Ishikawa (cell line): ENCODE measurements at regions not wholly inside any gene's neighbourhood (a gene's known extent, or its start where the extent isn't known, plus 50 kb on each side); places are given as distances from the start of the nearest gene placed in this dataset.

Experiments
- CEBPB ChIP-seq: IDR thresholded peaks from 2 replicates; pipeline ENCODE4 v1.6.1; 2012
- CREB1 ChIP-seq: IDR thresholded peaks from 2 replicates; pipeline ENCODE4 v1.6.1; 2012; ENCODE audit warnings: low read depth
- EGR1 ChIP-seq: IDR thresholded peaks from 2 replicates; pipeline ENCODE4 v1.6.1; 2012
- EP300 ChIP-seq: IDR thresholded peaks from 2 replicates; pipeline ENCODE4 v1.6.1; 2012; ENCODE audit warnings: borderline replicate concordance
- FOXM1 ChIP-seq: IDR thresholded peaks from 2 replicates; pipeline ENCODE4 v1.6.1; 2012; ENCODE audit warnings: low read depth, borderline replicate concordance
- NFIC ChIP-seq: IDR thresholded peaks from 2 replicates; pipeline ENCODE4 v1.6.1; 2012
- RAD21 ChIP-seq: IDR thresholded peaks from 2 replicates; pipeline ENCODE4 v1.6.1; 2012; ENCODE audit warnings: low read depth
- TAF1 ChIP-seq: IDR thresholded peaks from 2 replicates; pipeline ENCODE4 v1.6.1; 2012; ENCODE audit warnings: low read depth, mild to moderate bottlenecking
- TCF12 ChIP-seq: IDR thresholded peaks from 2 replicates; pipeline ENCODE4 v1.6.1; 2012; ENCODE audit warnings: low read depth
- TEAD4 ChIP-seq: IDR thresholded peaks from 2 replicates; pipeline ENCODE4 v1.6.1; 2012
- YY1 ChIP-seq: IDR thresholded peaks from 2 replicates; pipeline ENCODE4 v1.6.1; 2012; ENCODE audit warnings: low read depth
- ZBTB7A ChIP-seq: IDR thresholded peaks from 2 replicates; pipeline ENCODE4 v1.6.1; 2012; ENCODE audit warnings: low read depth
- TF ChIP-seq, protein P1 (sequence below): IDR thresholded peaks from 2 replicates; pipeline ENCODE4 v1.6.1; 2012; ENCODE audit warnings: low read depth, mild to moderate bottlenecking
- TF ChIP-seq, protein P2 (sequence below): IDR thresholded peaks from 2 replicates; pipeline ENCODE4 v1.6.1; 2012
- TF ChIP-seq, protein P3 (sequence below): IDR thresholded peaks from 2 replicates; pipeline ENCODE4 v1.6.1; 2012

DNA sequence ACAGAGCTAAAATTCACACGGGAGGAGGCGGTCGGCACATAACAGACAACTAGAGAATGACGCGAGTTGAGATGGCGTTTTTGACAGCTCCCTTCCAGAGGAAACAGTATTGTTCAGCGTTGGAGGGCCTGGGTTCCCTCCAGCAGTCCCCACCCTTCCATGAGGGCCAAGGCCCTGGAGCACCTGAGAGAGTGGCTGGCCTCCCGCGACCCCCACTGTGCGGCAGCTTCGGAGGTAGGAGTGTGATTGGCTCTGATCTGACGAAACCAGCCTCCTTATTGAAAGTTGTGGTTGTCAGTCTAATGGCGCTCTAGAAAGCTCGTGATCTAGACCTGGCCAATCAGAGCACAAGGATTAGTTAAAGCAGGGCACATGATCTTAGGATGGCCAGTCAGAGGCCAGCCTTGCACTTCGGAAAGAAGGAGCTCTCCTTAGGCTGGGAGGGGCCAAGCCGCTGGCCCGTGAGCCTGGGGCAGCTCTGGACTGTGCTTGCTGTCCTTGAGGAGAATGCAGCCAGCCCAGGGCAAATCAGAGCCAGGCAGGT lies 104.5 kb upstream of the CELF4 start:
- TF ChIP-seq TAF1: no peak
- TF ChIP-seq TCF12: no peak
- TF ChIP-seq RAD21: no peak
- TF ChIP-seq TEAD4: no peak
- no peak for TF ChIP-seq YY1
- TF ChIP-seq NFIC: no peak
- TF ChIP-seq, protein P1, sequence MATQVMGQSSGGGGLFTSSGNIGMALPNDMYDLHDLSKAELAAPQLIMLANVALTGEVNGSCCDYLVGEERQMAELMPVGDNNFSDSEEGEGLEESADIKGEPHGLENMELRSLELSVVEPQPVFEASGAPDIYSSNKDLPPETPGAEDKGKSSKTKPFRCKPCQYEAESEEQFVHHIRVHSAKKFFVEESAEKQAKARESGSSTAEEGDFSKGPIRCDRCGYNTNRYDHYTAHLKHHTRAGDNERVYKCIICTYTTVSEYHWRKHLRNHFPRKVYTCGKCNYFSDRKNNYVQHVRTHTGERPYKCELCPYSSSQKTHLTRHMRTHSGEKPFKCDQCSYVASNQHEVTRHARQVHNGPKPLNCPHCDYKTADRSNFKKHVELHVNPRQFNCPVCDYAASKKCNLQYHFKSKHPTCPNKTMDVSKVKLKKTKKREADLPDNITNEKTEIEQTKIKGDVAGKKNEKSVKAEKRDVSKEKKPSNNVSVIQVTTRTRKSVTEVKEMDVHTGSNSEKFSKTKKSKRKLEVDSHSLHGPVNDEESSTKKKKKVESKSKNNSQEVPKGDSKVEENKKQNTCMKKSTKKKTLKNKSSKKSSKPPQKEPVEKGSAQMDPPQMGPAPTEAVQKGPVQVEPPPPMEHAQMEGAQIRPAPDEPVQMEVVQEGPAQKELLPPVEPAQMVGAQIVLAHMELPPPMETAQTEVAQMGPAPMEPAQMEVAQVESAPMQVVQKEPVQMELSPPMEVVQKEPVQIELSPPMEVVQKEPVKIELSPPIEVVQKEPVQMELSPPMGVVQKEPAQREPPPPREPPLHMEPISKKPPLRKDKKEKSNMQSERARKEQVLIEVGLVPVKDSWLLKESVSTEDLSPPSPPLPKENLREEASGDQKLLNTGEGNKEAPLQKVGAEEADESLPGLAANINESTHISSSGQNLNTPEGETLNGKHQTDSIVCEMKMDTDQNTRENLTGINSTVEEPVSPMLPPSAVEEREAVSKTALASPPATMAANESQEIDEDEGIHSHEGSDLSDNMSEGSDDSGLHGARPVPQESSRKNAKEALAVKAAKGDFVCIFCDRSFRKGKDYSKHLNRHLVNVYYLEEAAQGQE: no peak
- TF ChIP-seq, protein P2, sequence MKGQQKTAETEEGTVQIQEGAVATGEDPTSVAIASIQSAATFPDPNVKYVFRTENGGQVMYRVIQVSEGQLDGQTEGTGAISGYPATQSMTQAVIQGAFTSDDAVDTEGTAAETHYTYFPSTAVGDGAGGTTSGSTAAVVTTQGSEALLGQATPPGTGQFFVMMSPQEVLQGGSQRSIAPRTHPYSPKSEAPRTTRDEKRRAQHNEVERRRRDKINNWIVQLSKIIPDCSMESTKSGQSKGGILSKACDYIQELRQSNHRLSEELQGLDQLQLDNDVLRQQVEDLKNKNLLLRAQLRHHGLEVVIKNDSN: no peak
- TF ChIP-seq, protein P3, sequence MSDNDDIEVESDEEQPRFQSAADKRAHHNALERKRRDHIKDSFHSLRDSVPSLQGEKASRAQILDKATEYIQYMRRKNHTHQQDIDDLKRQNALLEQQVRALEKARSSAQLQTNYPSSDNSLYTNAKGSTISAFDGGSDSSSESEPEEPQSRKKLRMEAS: no peak
- no peak for TF ChIP-seq EGR1

DNA sequence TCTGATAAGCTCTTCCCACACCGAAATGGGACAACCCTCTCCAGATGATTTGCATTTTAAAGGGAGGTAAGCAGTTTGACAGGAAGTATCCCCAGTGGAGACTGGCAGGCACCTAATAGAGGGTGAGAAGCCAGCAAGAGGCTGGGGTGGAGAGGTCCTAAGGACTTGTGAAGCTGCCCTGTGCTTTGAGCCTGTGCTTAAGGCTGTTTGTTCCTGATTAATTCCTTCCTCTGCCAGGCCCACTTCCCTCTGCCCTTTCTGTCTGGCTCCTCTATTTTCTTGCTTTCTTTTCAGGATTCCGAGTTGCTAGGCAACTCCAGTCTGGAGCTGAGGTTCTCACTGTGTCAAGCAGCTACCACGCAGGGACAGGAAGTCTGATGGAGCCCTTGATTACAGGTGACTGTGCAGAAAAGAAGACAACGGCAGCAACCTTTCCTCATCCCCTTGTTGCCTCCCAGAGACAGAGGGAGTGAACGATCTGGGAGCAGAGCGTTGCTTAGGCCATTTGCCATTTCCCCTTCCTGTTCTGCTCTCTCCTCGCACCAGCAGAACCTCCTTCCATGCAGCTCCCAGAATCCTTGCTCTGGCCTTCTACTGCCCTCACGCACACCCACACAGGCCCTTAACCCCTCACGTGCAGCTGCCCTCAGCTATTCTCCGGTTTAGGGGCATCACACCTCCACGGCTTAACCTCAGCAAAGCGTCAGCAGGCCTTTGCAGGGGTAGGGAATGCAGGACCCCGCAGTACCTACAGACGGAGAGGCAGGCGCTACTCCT lies 103.6 kb upstream of the CELF4 start:
- TF ChIP-seq, protein P1: no peak
- TF ChIP-seq TAF1: no peak
- no peak for TF ChIP-seq TEAD4
- no peak for TF ChIP-seq CEBPB
- no peak for TF ChIP-seq YY1
- TF ChIP-seq ZBTB7A: no peak
- TF ChIP-seq TCF12: no peak
- TF ChIP-seq, protein P2: no peak

DNA sequence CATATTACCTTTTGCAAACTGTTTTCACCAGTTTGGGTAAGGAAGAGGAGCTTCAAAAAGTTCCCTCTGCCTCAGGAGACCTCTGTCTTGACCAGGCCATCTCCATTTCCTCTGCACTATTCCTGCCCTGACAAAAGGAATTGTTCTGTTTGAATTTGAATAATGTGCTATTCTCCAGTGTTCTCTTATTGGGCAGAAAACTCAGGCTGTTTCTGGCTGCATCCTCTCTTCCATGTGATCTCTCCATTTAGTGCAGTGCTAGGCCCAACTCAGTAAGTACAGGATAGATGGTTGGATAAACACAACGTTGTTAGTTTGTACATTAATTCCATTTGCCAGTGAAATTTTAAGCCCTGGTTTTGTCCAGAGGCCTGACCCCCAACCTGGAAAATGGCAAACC lies 102.2 kb upstream of the CELF4 start:
- TF ChIP-seq, protein P3: no peak
- TF ChIP-seq ZBTB7A (no peak), CREB1 (no peak), CEBPB (no peak), TEAD4 (no peak), FOXM1 (no peak), YY1 (no peak), EGR1 (no peak), TAF1 (no peak)
- TF ChIP-seq, protein P1: no peak

DNA sequence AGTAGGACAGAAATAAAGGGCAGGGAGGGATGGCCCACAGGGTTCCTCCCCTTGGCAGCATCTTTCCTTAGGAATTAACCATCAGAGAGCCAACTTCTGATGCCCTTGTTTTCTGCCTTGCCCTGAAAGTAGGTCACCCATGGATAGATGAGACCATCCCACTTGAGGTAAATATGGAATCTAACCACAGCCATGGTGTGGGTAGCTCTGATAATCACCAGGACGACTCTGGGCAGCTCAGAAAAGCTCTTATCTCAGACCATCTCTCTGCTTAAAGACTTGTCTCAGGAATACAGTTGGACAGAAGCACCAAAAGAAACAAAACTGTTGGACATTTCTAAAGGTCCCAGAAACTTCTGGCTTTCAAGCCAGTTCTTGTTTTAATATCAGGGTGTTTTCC lies 101.4 kb upstream of the CELF4 start:
- no peak for TF ChIP-seq TCF12
- TF ChIP-seq CREB1: no peak
- TF ChIP-seq EP300: no peak
- TF ChIP-seq RAD21: no peak
- no peak for TF ChIP-seq ZBTB7A
- no peak for TF ChIP-seq TAF1
- TF ChIP-seq, protein P2: no peak
- no peak for TF ChIP-seq FOXM1
- no peak for TF ChIP-seq TEAD4
- TF ChIP-seq NFIC: no peak
